ENCODE measurements at regions not wholly inside any gene's neighbourhood (a gene's known extent, or its start where the extent isn't known, plus 50 kb on each side); places are given as distances from the start of the nearest gene placed in this dataset.

GRCh38 chr15:79195802-79196201 lies 86.7 kb upstream of the ANKRD34C start:
- DNase-seq (no peak), ATAC-seq (ENCODE audit: low read depth) (no peak)
- Mint-ChIP-seq H3K27me3 (peaks cover 20% of the 10 kb centered on the region), H3K36me3 (ENCODE audit: low read depth) (no peaks in the 10 kb centered on the region), H3K4me1 (no peaks in the 10 kb centered on the region), H3K4me3 (no peak overlapping the region), H3K9me3 (no peaks in the 10 kb centered on the region), H3K27ac (no peak overlapping the region)
- intact Hi-C loops (cut with micrococcal nuclease): no loop called here
- TF ChIP-seq CTCF (IDR thresholded peaks at IDR 0.05): no peak
- ChIA-PET CTCF (interaction anchor here (4.3 kb wide), 1 partner anchor 11 kb away, joined by 16 read pairs; no protein-coding TSS in a partner anchor), POLR2A (no interaction called here)

GRCh38 chr15:79195239-79195638 lies 87.3 kb upstream of the ANKRD34C start:
- H3K36me3 Mint-ChIP-seq (ENCODE audit: low read depth): no peaks in the 10 kb centered on the region
- ATAC-seq (ENCODE audit: low read depth) (no peak), DNase-seq (no peak)
- no peak overlapping the region for H3K4me3 Mint-ChIP-seq
- no peak for TF ChIP-seq CTCF (IDR thresholded peaks at IDR 0.05)
- CTCF ChIA-PET: interaction anchor here (4.3 kb wide), 1 partner anchor 11 kb away, joined by 16 read pairs; no protein-coding TSS in a partner anchor
- peaks cover 20% of the 10 kb centered on the region for H3K27me3 Mint-ChIP-seq
- H3K9me3 Mint-ChIP-seq: no peaks in the 10 kb centered on the region
- intact Hi-C loops (cut with micrococcal nuclease): no loop called here
- no peak overlapping the region for H3K27ac Mint-ChIP-seq
- no peaks in the 10 kb centered on the region for H3K4me1 Mint-ChIP-seq
- POLR2A ChIA-PET: no interaction called here

- ChIA-PET CTCF (interaction anchor here (4.3 kb wide), 1 partner anchor 10 kb away, joined by 16 read pairs; no protein-coding TSS in a partner anchor), POLR2A (no interaction called here)
- Mint-ChIP-seq H3K36me3 (ENCODE audit: low read depth) (no peaks in the 10 kb centered on the region), H3K9me3 (no peaks in the 10 kb centered on the region), H3K4me1 (no peaks in the 10 kb centered on the region), H3K27ac (no peak overlapping the region), H3K4me3 (no peak overlapping the region), H3K27me3 (peaks cover 18% of the 10 kb centered on the region)
- ATAC-seq (ENCODE audit: low read depth): no peak
- intact Hi-C loops (cut with micrococcal nuclease): no loop called here
- TF ChIP-seq CTCF (IDR thresholded peaks at IDR 0.05): no peak
- no peak for DNase-seq
Measured at GRCh38 chr15:79194386-79194785, 88.1 kb upstream of the ANKRD34C start.

GRCh38 chr15:79193549-79193948 lies 89.0 kb upstream of the ANKRD34C start:
- Mint-ChIP-seq H3K27ac (no peak overlapping the region), H3K36me3 (ENCODE audit: low read depth) (no peaks in the 10 kb centered on the region), H3K9me3 (no peaks in the 10 kb centered on the region), H3K4me1 (no peaks in the 10 kb centered on the region), H3K27me3 (peaks cover 18% of the 10 kb centered on the region), H3K4me3 (no peak overlapping the region)
- ChIA-PET CTCF (interaction anchor here (1.0 to 4.3 kb wide), 2 partner anchors 9 to 165 kb away, joined by 3 to 16 read pairs; no protein-coding TSS in a partner anchor), POLR2A (no interaction called here)
- no peak for TF ChIP-seq CTCF (IDR thresholded peaks at IDR 0.05)
- intact Hi-C loops (cut with micrococcal nuclease): no loop called here
- ATAC-seq (ENCODE audit: low read depth): no peak
- no peak for DNase-seq

DNA sequence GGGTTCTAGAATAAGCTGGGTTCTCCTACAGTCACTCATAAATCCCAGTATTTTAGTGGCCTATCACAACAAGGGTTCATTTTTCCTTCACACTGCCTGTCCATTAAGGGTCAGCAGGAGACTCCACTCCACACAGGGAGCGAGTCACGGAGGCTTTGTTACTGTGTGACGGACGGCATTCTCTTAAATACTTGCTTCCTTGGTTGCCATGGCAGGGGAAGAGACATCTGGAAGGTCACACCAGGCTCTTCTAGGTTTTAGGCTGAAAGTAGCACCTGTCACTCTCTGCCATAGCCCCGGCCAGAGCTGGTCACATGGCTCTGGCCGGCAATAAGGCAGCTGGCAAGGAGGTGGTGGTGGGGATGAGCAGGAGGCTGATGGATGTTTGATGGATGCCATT lies 89.4 kb upstream of the ANKRD34C start:
- no peaks in the 10 kb centered on the region for H3K36me3 Mint-ChIP-seq (ENCODE audit: low read depth)
- H3K9me3 Mint-ChIP-seq: no peaks in the 10 kb centered on the region
- H3K4me3 Mint-ChIP-seq: no peak overlapping the region
- intact Hi-C loops (cut with micrococcal nuclease): no loop called here
- ATAC-seq (ENCODE audit: low read depth) (no peak), DNase-seq (no peak)
- ChIA-PET CTCF (interaction anchor here (1.0 to 4.3 kb wide), 2 partner anchors 9 to 165 kb away, joined by 3 to 16 read pairs; no protein-coding TSS in a partner anchor), POLR2A (no interaction called here)
- peaks cover 18% of the 10 kb centered on the region for H3K27me3 Mint-ChIP-seq
- no peaks in the 10 kb centered on the region for H3K4me1 Mint-ChIP-seq
- no peak overlapping the region for H3K27ac Mint-ChIP-seq
- TF ChIP-seq CTCF (IDR thresholded peaks at IDR 0.05): no peak

Measured in activated B cell treated with CpG ODN at 0.5 μM for 24 hours (primary cell).